ENCODE measurements at regions not wholly inside any gene's neighbourhood (a gene's known extent, or its start where the extent isn't known, plus 50 kb on each side); places are given as distances from the start of the nearest gene placed in this dataset.

GRCh38 chr13:107133950-107134349 lies 566.0 kb upstream of the ARGLU1 start:
- no peak for DNase-seq

GRCh38 chr13:107130566-107130965 lies 562.6 kb upstream of the ARGLU1 start:
- no peak for DNase-seq

GRCh38 chr13:107124730-107125129 lies 556.8 kb upstream of the ARGLU1 start:
- DNase-seq = no peak

GRCh38 chr13:107124129-107124718 lies 556.3 kb upstream of the ARGLU1 start:
- DNase-seq = no peak

- no peak for DNase-seq
Observed at GRCh38 chr13:107121793-107122192, 553.9 kb upstream of the ARGLU1 start.

GRCh38 chr13:107119989-107120881 lies 552.3 kb upstream of the ARGLU1 start:
- no peak for DNase-seq

GRCh38 chr13:107118506-107118905 lies 550.6 kb upstream of the ARGLU1 start:
- DNase-seq = no peak

- no peak for DNase-seq
Observed at GRCh38 chr13:107117327-107118012, 549.5 kb upstream of the ARGLU1 start.

- DNase-seq = no peak
Observed at GRCh38 chr13:107113387-107113786, 545.5 kb upstream of the ARGLU1 start.

- DNase-seq = no peak
Observed at GRCh38 chr13:107111248-107111647, 543.3 kb upstream of the ARGLU1 start.

GRCh38 chr13:107104631-107105030 lies 536.7 kb upstream of the ARGLU1 start:
- DNase-seq = no peak

- DNase-seq = no peak
Observed at GRCh38 chr13:107102676-107103075, 534.7 kb upstream of the ARGLU1 start.

- DNase-seq = no peak
Observed at GRCh38 chr13:107099661-107100060, 531.7 kb upstream of the ARGLU1 start.

- DNase-seq = no peak
Observed at GRCh38 chr13:107097916-107098315, 530.0 kb upstream of the ARGLU1 start.

- no peak for DNase-seq
Observed at GRCh38 chr13:107095876-107096275, 527.9 kb upstream of the ARGLU1 start.

- no peak for DNase-seq
Observed at GRCh38 chr13:107091861-107092260, 523.9 kb upstream of the ARGLU1 start.

- no peak for DNase-seq
Observed at GRCh38 chr13:107091428-107091827, 523.5 kb upstream of the ARGLU1 start.

GRCh38 chr13:107088061-107088460 lies 520.1 kb upstream of the ARGLU1 start:
- DNase-seq = no peak

GRCh38 chr13:107079423-107080049 lies 511.6 kb upstream of the ARGLU1 start:
- DNase-seq = no peak

GRCh38 chr13:107078229-107078765 lies 510.4 kb upstream of the ARGLU1 start:
- no peak for DNase-seq

- no peak for DNase-seq
Observed at GRCh38 chr13:107076801-107077200, 508.9 kb upstream of the ARGLU1 start.

- no peak for DNase-seq
Observed at GRCh38 chr13:107075576-107075975, 507.6 kb upstream of the ARGLU1 start.

- DNase-seq = no peak
Observed at GRCh38 chr13:107070792-107071191, 502.9 kb upstream of the ARGLU1 start.

Data from NCI-H2107 (cell line).